Fibroblast of mammary gland (primary cell): ENCODE measurements at regions not wholly inside any gene's neighbourhood (a gene's known extent, or its start where the extent isn't known, plus 50 kb on each side); places are given as distances from the start of the nearest gene placed in this dataset.

Experiments used
- DNase-seq: peaks from one replicate; pipeline ENCODE4 v3.0.0-alpha.2; 2010; ENCODE audit warnings: low read depth
- H3K4me3 ChIP-seq: 2 replicates; pipeline ENCODE4 v1.5.1; 2011; ENCODE audit warnings: low read depth, mild to moderate bottlenecking, low read length, moderate library complexity; ENCODE audit not compliant: control insufficient read depth
- CTCF ChIP-seq: conservative IDR thresholded peaks from 2 replicates; pipeline ENCODE4 v1.5.1; 2011; ENCODE audit warnings: low read depth, low read length, inconsistent platforms; ENCODE audit not compliant: control insufficient read depth, insufficient read depth

DNA sequence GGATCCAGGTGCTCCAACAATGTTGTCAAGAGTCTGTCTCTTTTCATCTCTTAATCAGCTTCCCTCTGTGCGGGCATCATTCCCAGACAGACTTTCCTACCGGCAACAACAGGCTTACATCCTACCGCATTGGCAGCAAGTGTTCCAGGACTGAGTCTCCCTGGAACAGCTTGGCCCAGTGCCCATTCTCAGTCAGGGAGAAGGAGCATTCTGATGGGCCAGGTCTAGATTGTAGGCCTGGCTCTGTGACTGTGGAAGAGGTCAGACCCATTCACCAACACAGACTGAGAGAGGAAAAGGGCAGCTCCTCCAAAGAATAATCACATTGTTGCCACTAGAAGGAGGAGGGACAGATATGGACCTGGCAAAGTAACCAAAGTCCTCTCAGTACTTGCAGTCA, 68.1 kb upstream of the TMEM132E start:
- no peak for DNase-seq
- no peak for TF ChIP-seq CTCF
- H3K4me3 ChIP-seq: no peak overlapping the region

DNA sequence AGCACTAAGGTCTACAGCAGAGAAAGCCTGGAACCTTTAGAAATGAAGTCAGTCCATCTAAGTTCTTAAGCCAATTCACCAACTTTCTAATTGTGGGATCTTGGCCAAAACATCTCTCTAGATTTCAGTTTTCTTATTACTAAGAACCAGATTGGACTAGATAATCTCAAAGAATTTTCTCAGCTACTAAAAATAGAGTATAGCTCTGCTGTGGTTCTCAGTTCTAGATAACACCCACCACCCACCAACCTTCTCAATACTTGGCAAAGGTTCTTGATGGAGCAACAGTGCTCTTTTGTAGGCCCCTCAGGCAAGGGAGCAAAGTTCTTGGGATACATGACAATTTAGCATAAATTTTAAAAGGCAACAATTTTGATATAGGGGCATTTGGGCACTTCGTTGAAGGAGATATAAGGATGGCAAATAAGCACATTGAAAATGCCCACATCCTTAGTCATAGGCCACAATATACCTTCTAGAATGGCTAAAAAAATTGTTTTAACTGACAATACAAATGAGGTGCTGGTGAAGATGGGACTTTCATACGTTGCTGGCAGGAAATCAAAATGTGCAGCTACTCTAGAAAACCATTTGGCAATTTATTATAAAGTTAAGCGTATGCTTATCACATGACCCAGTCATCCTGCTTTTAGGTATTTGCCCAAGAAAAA, 74.4 kb upstream of the TMEM132E start:
- H3K4me3 ChIP-seq: no peak overlapping the region
- DNase-seq: no peak
- TF ChIP-seq CTCF: no peak

GRCh38 chr17:34503528-34504195, 75.7 kb upstream of the TMEM132E start:
- DNase-seq: no peak
- no peak overlapping the region for H3K4me3 ChIP-seq
- no peak for TF ChIP-seq CTCF

DNA sequence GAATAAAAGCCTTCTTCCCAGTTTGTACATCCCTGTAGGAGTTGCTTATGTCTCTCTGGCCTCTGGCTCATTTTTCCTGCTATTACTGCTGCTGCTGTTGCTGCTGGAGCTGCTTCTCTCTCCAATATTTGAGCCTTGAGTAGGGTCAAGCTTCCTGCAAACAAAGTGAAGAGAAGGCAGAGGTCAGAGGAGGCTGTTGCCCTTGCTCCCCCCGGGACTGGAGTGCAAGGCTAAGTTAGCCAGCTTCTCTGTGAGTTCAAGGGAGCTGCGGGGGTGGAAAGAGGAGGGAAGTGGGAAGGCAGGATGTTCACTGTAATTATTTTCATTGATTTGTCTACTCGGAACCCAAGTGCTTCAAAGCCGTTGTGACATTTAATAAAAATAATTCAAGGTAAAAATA, 77.0 kb upstream of the TMEM132E start:
- no peak for TF ChIP-seq CTCF
- no peak for DNase-seq
- H3K4me3 ChIP-seq: no peak overlapping the region

DNA sequence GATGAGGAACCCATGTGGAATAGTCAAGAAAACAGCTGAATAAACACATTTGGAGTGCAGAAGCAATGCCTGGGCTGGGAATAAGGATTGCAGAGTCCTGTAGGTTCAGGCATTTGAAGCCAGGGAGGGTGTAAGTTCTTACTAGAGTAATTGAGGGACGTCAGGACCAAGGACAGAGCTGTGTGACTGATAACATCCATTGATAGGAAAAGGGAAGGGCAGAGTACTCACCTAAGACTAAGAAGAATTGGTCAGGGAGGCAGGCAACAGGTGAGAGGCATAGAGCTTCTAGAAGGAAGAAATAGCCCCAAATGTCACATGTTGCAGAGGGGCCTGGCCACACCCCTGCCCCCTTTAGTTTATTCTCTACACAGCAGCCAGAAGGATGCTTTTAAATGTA, 79.8 kb upstream of the TMEM132E start:
- no peak for TF ChIP-seq CTCF
- DNase-seq: peak; percentile 27
- no peak overlapping the region for H3K4me3 ChIP-seq

- no peak overlapping the region for H3K4me3 ChIP-seq
- TF ChIP-seq CTCF: no peak
- no peak for DNase-seq
These were observed 85.5 kb upstream of the TMEM132E start for GRCh38 chr17:34493917-34494316.
